ENCODE measurements at regions not wholly inside any gene's neighbourhood (a gene's known extent, or its start where the extent isn't known, plus 50 kb on each side); places are given as distances from the start of the nearest gene placed in this dataset.

DNA sequence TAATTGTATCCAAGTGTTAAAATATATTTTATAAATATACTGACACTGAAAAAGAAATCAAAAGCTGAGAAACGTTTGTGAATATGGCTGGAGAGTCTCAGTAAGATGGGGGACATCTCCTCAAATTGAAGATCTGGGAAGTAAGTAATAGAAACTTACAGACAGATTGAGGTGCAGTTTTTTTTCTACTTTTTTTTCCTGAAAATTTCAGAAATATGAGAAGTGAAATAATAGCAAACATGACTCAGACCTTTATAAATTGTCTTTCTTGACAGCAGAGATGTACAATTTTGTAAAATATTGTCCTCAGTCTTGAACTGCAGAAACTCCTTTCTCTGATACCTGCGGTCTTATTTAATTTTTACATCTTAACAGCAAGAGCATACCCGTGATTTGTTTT lies 347.1 kb downstream of the UTRN start:
- TF ChIP-seq CTCF (IDR thresholded peaks at IDR 0.05) (no peak), POLR2A (IDR thresholded peaks at IDR 0.05) (no peak)
